ENCODE measurements at regions not wholly inside any gene's neighbourhood (a gene's known extent, or its start where the extent isn't known, plus 50 kb on each side); places are given as distances from the start of the nearest gene placed in this dataset.

DNA sequence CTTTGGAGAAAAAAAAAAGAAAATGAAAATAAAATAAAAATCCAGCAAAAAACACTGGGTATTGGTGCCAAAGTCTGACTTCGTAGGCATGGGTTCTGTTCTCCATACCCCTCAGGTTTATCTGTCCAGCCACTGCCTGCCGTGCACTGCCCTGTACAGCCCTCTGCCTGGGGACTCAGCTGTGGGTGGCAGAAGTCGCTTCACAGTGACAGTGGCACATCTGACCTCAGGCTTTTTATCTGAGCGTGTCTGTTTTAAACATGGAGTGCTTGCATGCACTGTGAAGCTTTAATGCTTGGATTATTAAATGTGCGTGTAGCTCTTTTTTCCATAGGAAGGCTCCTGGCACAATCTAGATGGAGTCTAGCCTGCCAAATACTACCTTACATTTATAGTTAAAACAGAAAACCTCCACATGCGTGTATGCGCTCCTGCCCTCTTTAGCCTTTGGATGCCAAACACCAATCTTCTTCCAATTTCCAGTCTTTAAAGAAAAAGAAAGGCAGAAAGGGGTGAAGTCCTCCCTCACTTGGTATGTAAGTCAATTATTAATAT lies 375.5 kb downstream of the UTRN start (continued):
- TF ChIP-seq TAF7 (optimal IDR thresholded peaks at IDR 0.05; ENCODE audit: borderline replicate concordance, low read depth, low read length) = no peak
- TF ChIP-seq POLR2AphosphoS5 (IDR thresholded peaks at IDR 0.05; ENCODE audit: low read depth, low read length) = no peak
- no peak for TF ChIP-seq CTBP2 (IDR thresholded peaks at IDR 0.05; ENCODE audit: borderline replicate concordance, insufficient read depth, insufficient read length, low read length)

Data from H1 (cell line).